HepG2 (cell line): ENCODE measurements at regions not wholly inside any gene's neighbourhood (a gene's known extent, or its start where the extent isn't known, plus 50 kb on each side); places are given as distances from the start of the nearest gene placed in this dataset.

Experiments
- CEBPG ChIP-seq: IDR thresholded peaks from 2 replicates; pipeline ENCODE4 v1.6.1; 2016
- RXRA ChIP-seq: sonication (generic); formaldehyde crosslinking; IDR thresholded peaks from 2 replicates; pipeline ENCODE4 v1.5.1; 2020; ENCODE audit warnings: missing genetic modification reagents

GRCh38 chr11:14583252-14584034 lies 60.2 kb upstream of the PDE3B start:
- TF ChIP-seq RXRA = no peak; the same call in 1 of the 2 replicates
- TF ChIP-seq CEBPG = no peak
